GM13976 (cell line): ENCODE measurements at regions not wholly inside any gene's neighbourhood (a gene's known extent, or its start where the extent isn't known, plus 50 kb on each side); places are given as distances from the start of the nearest gene placed in this dataset.
"Not testable (repeated sequence)": the region's sequence is repeated elsewhere in the genome, so short reads cannot be mapped to it uniquely, and the experiment has no call there.

Source experiments
- DNase-seq: peaks from one replicate; pipeline ENCODE4 v3.0.0; 2012; ENCODE audit warnings: low spot score
- CTCF ChIP-seq: IDR thresholded peaks from 2 replicates; pipeline ENCODE4 v1.5.1; 2012; ENCODE audit warnings: borderline replicate concordance, mild to moderate bottlenecking; ENCODE audit not compliant: insufficient read depth; ENCODE audit errors: extremely low read depth, missing control alignments, control extremely low read depth
- in situ Hi-C: fragments of 300-500 bp; cut with MboI; formaldehyde crosslinking; loops from one replicate; pipeline ENCODE4 v1.12.0; 2022; ENCODE audit warnings: low sequenced_read_pairs, mixed read lengths, inconsistent platforms; ENCODE audit not compliant: unreplicated experiment

DNA sequence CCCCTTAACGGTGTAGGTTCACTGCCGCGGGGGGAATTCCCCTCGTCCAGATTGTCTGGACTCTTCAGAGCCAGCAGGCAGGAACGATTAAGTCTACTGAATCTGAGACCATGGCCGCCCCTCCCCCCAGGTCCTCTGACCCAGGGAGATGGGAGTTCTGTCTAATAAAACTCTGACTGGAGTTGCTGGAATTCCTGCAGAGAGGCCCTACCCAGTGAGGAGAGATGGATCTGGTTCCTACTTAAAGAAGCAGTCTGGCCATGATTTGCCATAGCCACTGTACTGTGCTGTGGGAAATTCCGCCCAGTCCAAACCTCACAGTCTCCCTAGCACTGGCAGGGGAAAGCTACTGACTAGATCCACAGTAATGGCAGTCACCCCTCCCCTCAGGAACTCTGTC lies 237.7 kb upstream of the RASA1 start:
- in situ Hi-C loops, result no loop called here
- no peak for DNase-seq
- no peak for TF ChIP-seq CTCF

- in situ Hi-C loops, result no loop called here
- no peak for TF ChIP-seq CTCF
- DNase-seq, result no peak
These were observed 237.0 kb upstream of the RASA1 start for GRCh38 chr5:87030699-87031098.

GRCh38 chr5:87034557-87034956 lies 233.1 kb upstream of the RASA1 start:
- TF ChIP-seq CTCF, result no peak
- in situ Hi-C loops, result no loop called here
- no peak for DNase-seq

GRCh38 chr5:87042554-87042953 lies 225.1 kb upstream of the RASA1 start:
- in situ Hi-C loops, result no loop called here
- no peak for TF ChIP-seq CTCF

DNA sequence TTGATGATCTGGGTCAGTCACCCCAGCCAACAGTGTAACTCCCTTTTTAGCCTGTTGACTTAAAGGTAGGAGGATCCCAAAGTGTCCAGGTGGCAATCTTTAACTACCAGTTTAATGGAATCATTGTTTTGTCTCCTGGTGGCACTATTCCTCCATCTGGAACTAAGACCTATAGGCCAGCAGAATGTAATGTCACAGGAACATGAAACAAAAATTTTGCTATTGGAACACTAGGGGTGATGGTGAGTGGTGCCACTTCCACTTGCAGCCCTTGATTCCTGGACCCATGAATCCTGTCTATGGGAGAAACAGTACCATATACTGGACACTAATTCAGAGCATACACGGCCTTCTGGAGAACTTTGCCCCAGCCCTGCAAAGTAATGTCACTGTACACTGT lies 219.5 kb upstream of the RASA1 start:
- in situ Hi-C loops, result no loop called here
- no peak for TF ChIP-seq CTCF
- DNase-seq, result no peak

More at GRCh38 chr5:87042554-87042953, 225.1 kb upstream of the RASA1 start:
- DNase-seq, result no peak

- DNase-seq, in situ Hi-C loops: not testable (repeated sequence)
These were observed 218.7 kb upstream of the RASA1 start for GRCh38 chr5:87049012-87049411.

DNA sequence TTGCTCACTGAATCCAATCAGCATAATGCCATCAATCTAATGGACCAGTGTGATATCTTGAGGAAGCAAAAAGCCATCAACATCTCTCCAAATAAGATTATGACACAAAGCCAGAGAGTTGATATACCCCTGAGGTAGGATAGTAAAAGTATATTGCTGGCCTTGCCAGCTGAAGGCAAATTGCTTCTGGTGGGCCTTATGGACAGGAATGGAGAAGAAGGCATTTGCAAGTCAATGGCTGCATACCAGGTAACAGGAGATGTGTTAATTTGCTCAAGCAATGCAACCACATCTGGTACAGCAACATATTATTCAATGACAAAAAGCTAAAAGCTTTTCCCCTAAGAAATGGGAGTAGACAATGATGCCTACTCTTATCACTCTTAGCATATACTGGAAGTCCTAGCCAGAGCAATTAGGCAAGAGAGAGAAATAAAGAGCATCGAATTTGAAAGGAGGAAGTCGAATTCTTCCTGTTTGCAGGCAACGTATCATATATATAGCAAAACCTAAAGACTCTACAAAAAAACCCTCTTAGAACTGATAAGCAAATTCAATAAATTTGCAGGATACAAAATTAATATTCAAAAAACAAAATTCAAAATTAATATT lies 216.1 kb upstream of the RASA1 start:
- in situ Hi-C loops, result no loop called here
- no peak for TF ChIP-seq CTCF
- DNase-seq, result no peak
